Ishikawa (cell line): ENCODE measurements at regions not wholly inside any gene's neighbourhood (a gene's known extent, or its start where the extent isn't known, plus 50 kb on each side); places are given as distances from the start of the nearest gene placed in this dataset.
A peak's percentile ranks its signal among the peaks of the same experiment; 100 is the strongest.

ENCODE experiments used
- CEBPB ChIP-seq: IDR thresholded peaks from 2 replicates; pipeline ENCODE4 v1.6.1; 2012
- CREB1 ChIP-seq: IDR thresholded peaks from 2 replicates; pipeline ENCODE4 v1.6.1; 2012; ENCODE audit warnings: low read depth
- EGR1 ChIP-seq: IDR thresholded peaks from 2 replicates; pipeline ENCODE4 v1.6.1; 2012
- EP300 ChIP-seq: IDR thresholded peaks from 2 replicates; pipeline ENCODE4 v1.6.1; 2012; ENCODE audit warnings: borderline replicate concordance
- FOXM1 ChIP-seq: IDR thresholded peaks from 2 replicates; pipeline ENCODE4 v1.6.1; 2012; ENCODE audit warnings: low read depth, borderline replicate concordance
- NFIC ChIP-seq: IDR thresholded peaks from 2 replicates; pipeline ENCODE4 v1.6.1; 2012
- RAD21 ChIP-seq: IDR thresholded peaks from 2 replicates; pipeline ENCODE4 v1.6.1; 2012; ENCODE audit warnings: low read depth
- TAF1 ChIP-seq: IDR thresholded peaks from 2 replicates; pipeline ENCODE4 v1.6.1; 2012; ENCODE audit warnings: low read depth, mild to moderate bottlenecking
- TCF12 ChIP-seq: IDR thresholded peaks from 2 replicates; pipeline ENCODE4 v1.6.1; 2012; ENCODE audit warnings: low read depth
- TEAD4 ChIP-seq: IDR thresholded peaks from 2 replicates; pipeline ENCODE4 v1.6.1; 2012
- YY1 ChIP-seq: IDR thresholded peaks from 2 replicates; pipeline ENCODE4 v1.6.1; 2012; ENCODE audit warnings: low read depth
- ZBTB7A ChIP-seq: IDR thresholded peaks from 2 replicates; pipeline ENCODE4 v1.6.1; 2012; ENCODE audit warnings: low read depth
- TF ChIP-seq, protein P1 (sequence below): IDR thresholded peaks from 2 replicates; pipeline ENCODE4 v1.6.1; 2012
- TF ChIP-seq, protein P2 (sequence below): IDR thresholded peaks from 2 replicates; pipeline ENCODE4 v1.6.1; 2012
- TF ChIP-seq, protein P3 (sequence below): IDR thresholded peaks from 2 replicates; pipeline ENCODE4 v1.6.1; 2012; ENCODE audit warnings: low read depth, mild to moderate bottlenecking

DNA sequence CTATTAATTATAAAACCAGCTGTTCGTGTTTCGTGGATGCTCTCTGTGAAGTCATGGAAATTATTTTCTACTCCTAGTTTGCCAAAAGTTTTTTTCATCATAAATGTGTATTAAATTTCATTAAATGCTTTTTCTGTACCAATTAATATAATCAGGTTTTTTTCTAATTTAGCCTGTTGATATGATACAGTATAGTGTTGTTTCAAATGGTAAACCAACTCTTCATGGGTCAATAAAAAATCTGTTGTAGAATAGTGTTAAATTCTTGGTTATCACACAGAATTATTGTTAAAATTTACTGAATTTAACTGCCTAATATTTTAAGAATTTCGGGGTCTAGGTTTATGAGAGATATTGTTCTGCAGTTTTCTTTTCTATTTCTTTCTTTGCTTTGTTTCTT lies 505.9 kb upstream of the MANEA start:
- TF ChIP-seq EGR1 (no peak), TAF1 (no peak)

DNA sequence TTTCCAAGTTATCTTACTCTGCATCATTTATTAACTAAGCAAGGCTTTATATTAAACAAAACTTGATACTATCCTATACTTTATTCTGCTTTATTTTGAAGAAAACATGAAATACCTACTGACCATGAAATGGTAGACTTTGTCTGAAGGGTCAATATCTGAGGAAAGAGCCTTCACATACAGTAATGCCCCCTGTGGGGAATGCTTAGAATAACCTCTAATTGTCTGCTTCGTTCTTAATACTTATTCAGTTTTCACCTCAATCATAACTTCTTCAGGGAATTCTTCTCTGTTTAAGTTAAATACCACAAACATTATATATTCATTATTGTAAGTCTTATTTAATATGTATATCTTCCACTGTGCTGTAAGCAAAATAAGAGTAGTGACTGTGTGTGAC lies 498.9 kb upstream of the MANEA start:
- TF ChIP-seq, protein P1, sequence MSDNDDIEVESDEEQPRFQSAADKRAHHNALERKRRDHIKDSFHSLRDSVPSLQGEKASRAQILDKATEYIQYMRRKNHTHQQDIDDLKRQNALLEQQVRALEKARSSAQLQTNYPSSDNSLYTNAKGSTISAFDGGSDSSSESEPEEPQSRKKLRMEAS, result no peak
- TF ChIP-seq TEAD4, result no peak
- no peak for TF ChIP-seq ZBTB7A

DNA sequence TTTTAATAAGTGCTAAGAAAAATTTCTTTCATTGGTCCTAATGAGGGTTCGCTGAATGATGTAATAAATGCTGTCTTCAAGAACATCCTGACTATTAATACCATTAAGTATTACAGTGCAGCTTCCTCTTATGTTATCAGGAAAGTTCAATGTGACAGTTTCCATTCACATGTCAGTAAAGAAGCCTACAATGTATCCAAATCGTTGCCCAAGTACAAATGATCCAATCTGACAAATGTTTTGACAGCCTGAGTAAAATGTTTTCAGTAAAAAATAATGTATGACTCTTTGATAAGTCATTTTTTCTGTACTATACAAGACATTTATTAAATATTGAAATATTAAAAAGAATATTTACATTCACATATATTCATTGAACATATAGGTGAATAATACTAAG lies 496.1 kb upstream of the MANEA start:
- TF ChIP-seq ZBTB7A (no peak), FOXM1 (no peak), NFIC (no peak), TEAD4 (no peak), TAF1 (no peak), YY1 (no peak), EGR1 (no peak), TCF12 (no peak), RAD21 (no peak), CEBPB (no peak), EP300 (no peak), CREB1 (no peak)
- TF ChIP-seq, protein P2, sequence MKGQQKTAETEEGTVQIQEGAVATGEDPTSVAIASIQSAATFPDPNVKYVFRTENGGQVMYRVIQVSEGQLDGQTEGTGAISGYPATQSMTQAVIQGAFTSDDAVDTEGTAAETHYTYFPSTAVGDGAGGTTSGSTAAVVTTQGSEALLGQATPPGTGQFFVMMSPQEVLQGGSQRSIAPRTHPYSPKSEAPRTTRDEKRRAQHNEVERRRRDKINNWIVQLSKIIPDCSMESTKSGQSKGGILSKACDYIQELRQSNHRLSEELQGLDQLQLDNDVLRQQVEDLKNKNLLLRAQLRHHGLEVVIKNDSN, result no peak
- TF ChIP-seq, protein P3, sequence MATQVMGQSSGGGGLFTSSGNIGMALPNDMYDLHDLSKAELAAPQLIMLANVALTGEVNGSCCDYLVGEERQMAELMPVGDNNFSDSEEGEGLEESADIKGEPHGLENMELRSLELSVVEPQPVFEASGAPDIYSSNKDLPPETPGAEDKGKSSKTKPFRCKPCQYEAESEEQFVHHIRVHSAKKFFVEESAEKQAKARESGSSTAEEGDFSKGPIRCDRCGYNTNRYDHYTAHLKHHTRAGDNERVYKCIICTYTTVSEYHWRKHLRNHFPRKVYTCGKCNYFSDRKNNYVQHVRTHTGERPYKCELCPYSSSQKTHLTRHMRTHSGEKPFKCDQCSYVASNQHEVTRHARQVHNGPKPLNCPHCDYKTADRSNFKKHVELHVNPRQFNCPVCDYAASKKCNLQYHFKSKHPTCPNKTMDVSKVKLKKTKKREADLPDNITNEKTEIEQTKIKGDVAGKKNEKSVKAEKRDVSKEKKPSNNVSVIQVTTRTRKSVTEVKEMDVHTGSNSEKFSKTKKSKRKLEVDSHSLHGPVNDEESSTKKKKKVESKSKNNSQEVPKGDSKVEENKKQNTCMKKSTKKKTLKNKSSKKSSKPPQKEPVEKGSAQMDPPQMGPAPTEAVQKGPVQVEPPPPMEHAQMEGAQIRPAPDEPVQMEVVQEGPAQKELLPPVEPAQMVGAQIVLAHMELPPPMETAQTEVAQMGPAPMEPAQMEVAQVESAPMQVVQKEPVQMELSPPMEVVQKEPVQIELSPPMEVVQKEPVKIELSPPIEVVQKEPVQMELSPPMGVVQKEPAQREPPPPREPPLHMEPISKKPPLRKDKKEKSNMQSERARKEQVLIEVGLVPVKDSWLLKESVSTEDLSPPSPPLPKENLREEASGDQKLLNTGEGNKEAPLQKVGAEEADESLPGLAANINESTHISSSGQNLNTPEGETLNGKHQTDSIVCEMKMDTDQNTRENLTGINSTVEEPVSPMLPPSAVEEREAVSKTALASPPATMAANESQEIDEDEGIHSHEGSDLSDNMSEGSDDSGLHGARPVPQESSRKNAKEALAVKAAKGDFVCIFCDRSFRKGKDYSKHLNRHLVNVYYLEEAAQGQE, result no peak
- TF ChIP-seq, protein P1, result no peak

DNA sequence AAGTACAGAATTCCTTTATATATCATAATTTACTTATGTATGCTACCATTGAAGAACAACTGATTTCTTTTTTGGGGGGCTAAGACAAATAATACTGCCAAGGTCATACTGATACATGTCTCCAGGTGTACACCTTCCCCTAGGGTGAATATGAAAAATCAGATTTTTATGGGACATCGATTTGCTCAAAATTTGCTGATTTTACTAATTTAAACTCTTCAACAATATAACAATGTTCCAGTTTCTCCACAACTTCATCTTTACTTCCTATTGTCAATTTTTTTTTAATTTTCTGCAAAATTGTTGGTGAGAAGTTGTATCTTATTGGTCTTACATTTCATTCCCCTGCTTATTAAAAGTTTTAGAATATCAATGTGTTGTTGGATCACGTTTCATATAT lies 495.4 kb upstream of the MANEA start:
- no peak for TF ChIP-seq EP300
- no peak for TF ChIP-seq CEBPB
- no peak for TF ChIP-seq RAD21
- no peak for TF ChIP-seq NFIC
- TF ChIP-seq, protein P2, result no peak
- no peak for TF ChIP-seq CREB1
- no peak for TF ChIP-seq ZBTB7A
- TF ChIP-seq, protein P1, result no peak

DNA sequence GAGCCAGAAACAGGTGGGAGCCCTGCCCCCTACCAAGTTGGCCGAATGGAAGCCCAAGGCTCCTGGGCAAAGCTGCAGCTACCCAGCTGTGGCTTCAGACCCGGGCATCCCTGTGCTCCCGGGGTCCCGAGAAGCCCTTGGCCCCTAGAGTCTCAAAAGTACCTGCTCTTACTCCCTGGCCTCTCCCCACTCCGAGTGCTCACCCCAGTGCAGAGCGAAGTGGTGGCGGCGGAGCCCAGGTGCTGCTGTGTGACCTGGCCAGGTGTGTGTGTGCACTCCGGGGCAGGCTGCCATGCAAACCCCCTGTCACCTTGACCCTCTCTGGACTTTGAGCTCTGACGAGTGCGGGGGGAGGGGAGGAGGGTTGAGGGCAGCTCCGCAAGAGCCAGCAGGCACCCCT lies 493.8 kb upstream of the MANEA start:
- no peak for TF ChIP-seq FOXM1
- TF ChIP-seq CEBPB, result no peak
- no peak for TF ChIP-seq RAD21
- TF ChIP-seq YY1, result no peak

DNA sequence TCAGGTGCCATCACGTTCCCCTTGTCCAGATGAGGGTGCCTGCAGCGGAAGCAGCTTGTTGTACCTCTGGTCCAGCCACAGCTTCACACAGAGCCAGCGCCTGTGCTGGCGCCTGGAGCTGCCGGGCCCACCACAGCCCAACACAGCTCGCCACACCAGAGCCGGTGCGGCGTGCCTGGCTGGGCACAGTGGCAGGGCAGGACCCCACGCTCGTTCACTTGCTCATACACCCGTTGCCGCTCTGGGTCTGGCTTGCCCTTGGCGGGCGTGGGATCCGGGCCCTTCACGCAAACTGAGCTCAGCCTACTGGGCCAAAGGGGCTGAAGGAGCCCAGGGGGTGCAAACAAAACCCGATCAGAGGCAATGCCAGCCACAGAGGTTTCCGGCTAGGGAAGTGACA lies 492.5 kb upstream of the MANEA start:
- TF ChIP-seq, protein P1, result no peak
- TF ChIP-seq ZBTB7A (no peak), TEAD4 (no peak), CEBPB (no peak), RAD21 (no peak), YY1 (no peak), CREB1 (no peak)

DNA sequence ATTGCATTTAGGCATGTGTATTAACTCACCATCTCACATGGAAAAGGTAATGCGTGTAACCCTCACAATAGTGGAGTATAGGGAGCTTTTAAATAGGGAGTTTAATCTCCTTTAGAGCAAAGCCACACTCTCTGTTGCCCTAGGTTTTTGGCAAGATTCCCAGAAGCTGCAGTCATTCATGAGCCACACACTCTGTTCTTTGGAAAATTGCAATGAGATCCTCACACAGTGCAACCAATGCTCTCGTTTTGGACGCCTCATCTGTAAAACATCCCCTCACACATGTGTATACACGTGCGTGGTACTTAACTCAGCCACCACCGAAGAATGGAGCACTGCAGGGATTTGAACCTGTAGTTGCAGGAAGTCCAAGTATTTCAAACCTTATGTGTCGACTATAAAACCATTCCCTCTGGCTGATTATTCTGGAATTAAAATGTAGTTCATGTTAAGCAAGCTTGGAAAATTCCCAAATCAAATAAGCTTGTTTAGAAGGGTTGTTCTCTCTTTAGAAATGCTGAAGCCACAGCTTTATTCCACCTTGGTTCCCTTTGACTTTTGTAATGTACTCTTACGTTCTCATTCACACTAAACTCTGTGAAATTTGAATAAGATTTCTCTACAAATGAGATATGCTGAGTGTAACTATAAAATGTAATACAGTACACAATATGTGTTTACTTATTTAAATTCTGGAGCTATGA lies 489.8 kb upstream of the MANEA start:
- TF ChIP-seq TAF1, result no peak
- TF ChIP-seq NFIC, result peak; percentile 29; the same call in 1 of the 2 replicates

DNA sequence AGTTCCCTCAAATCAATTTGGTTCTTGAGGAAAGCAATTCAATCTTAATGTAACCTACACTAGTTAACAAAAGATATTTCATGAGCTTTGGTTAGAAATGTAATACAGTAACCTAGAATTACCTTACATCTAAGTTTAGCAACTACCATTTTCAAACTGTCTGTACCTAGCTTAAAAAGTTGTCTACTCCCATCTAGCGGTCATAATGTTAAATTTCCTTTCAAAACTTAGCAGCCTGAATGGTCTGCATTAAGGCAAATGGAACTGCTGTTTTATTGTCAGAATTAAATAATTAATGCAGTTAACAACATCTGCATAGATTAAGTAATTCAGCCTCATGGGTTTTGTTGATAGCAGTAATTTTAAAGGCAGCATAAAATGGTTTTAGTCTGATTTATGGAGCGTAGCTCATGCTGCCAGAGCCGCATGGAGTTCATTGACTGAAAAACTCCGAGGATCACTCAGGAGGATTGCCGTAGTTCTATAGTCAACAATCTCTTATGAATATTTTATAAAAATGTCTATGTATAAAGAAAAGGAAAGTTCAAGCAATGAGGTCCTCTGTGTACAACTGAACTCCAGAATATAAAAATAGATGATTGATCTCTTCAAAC lies 485.4 kb upstream of the MANEA start:
- TF ChIP-seq RAD21, result peak; percentile 78
- TF ChIP-seq, protein P2, result no peak
